ENCODE measurements at regions not wholly inside any gene's neighbourhood (a gene's known extent, or its start where the extent isn't known, plus 50 kb on each side); places are given as distances from the start of the nearest gene placed in this dataset.

DNA sequence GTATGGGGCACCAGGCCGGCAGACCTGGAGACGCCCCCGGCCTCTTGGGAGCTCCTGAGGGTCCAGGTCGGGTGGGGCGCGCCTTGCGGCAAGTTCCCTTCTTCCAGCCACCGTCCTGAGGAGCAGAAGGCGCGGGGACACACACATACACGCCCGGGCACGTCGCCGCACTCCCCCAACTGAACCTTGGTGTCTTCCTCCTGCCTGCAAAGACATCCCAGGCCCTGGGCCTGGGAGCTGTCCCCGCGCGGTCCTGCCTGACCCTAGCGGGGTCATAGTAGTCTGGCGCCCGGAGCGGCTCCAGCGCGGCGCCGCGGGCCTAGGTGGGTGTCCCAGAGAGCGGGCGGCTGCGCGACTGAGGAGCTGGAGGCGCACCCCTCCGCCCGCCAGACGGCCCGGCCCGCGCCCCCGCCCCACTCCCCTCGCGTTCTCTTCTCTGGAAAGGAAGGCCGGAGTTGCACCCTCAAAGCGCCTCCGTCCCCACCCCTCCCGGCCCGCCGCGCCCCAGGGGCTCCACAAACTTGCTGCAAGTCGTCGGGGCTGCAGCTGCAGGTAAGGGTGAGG lies 185.9 kb upstream of the LINGO1 start:
- WGBS, 2 donors, result 7 to 15% methylated on average over 20 to 50 of the region's 50 CpGs

GRCh38 chr15:77817434-77817833 lies 184.7 kb upstream of the LINGO1 start:
- H3K27ac ChIP-seq (ENCODE audit: low read depth in 2 of 2, low read length in 1 of 2), result no peak overlapping the region
- no peaks in the 10 kb centered on the region for H3K9me3 ChIP-seq (ENCODE audit: control insufficient read depth in 2 of 2, insufficient read depth in 1 of 2, low read depth in 1 of 2, low read length in 1 of 2)
- H3K4me3 ChIP-seq (ENCODE audit: low read depth in 1 of 2, low read length in 2 of 2), result no peak overlapping the region
- peaks cover 10 to 23% of the 10 kb centered on the region in 2 donors for H3K27me3 ChIP-seq (ENCODE audit: control insufficient read depth in 1 of 2, insufficient read depth in 2 of 2, low read length in 2 of 2)
- H3K4me1 ChIP-seq (ENCODE audit: control insufficient read depth in 2 of 2, insufficient read depth in 2 of 2, low read length in 1 of 2), result peaks cover 8 to 22% of the 10 kb centered on the region in 2 donors
- H3K36me3 ChIP-seq (ENCODE audit: control insufficient read depth in 2 of 2, insufficient read depth in 2 of 2, low read length in 1 of 2), result no peaks in the 10 kb centered on the region
- WGBS, 2 donors, result 82 to 84% methylated on average over 9 of the region's 9 CpGs

More for the DNA sequence above, 185.9 kb upstream of the LINGO1 start:
- Histone ChIP-seq H3K4me1 (ENCODE audit: control insufficient read depth in 2 of 2, insufficient read depth in 2 of 2, low read length in 1 of 2) (peaks cover 8 to 22% of the 10 kb centered on the region in 2 donors), H3K4me3 (ENCODE audit: low read depth in 1 of 2, low read length in 2 of 2) (peak overlapping the region in 1 of 2 donors; percentile 46), H3K9me3 (ENCODE audit: control insufficient read depth in 2 of 2, insufficient read depth in 1 of 2, low read depth in 1 of 2, low read length in 1 of 2) (no peaks in the 10 kb centered on the region), H3K36me3 (ENCODE audit: control insufficient read depth in 2 of 2, insufficient read depth in 2 of 2, low read length in 1 of 2) (no peaks in the 10 kb centered on the region), H3K27me3 (ENCODE audit: control insufficient read depth in 1 of 2, insufficient read depth in 2 of 2, low read length in 2 of 2) (peaks cover 10 to 23% of the 10 kb centered on the region in 2 donors), H3K27ac (ENCODE audit: low read depth in 2 of 2, low read length in 1 of 2) (no peak overlapping the region)

- Histone ChIP-seq H3K27ac (ENCODE audit: low read depth in 2 of 2, low read length in 1 of 2) (no peak overlapping the region), H3K27me3 (ENCODE audit: control insufficient read depth in 1 of 2, insufficient read depth in 2 of 2, low read length in 2 of 2) (peaks cover 10 to 23% of the 10 kb centered on the region in 2 donors), H3K4me3 (ENCODE audit: low read depth in 1 of 2, low read length in 2 of 2) (no peak overlapping the region), H3K9me3 (ENCODE audit: control insufficient read depth in 2 of 2, insufficient read depth in 1 of 2, low read depth in 1 of 2, low read length in 1 of 2) (no peaks in the 10 kb centered on the region), H3K4me1 (ENCODE audit: control insufficient read depth in 2 of 2, insufficient read depth in 2 of 2, low read length in 1 of 2) (peaks cover 8 to 22% of the 10 kb centered on the region in 2 donors), H3K36me3 (ENCODE audit: control insufficient read depth in 2 of 2, insufficient read depth in 2 of 2, low read length in 1 of 2) (no peaks in the 10 kb centered on the region)
- WGBS, 2 donors, result 34 to 47% methylated on average over 6 to 7 of the region's 7 CpGs
Measured at GRCh38 chr15:77816983-77817382, 184.3 kb upstream of the LINGO1 start.

DNA sequence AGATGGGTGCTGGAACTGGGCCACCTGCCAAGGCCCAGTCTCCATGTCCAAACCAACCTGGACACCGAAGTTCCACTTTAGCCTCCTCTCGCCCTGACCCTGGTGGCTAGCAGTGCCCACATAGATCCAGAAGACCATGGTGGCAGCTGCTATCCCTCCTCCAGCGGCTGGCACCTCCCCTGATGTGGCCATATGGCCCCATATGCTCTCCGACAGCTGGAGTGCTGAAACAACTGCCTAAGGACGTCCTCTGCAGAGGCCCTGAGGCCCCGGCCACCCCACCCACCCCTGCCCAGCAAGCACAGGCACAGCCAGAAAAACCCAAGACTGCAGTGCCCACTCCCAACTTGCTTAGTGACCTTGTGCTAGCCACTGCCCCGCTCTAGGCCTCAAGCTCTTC lies 182.3 kb upstream of the LINGO1 start:
- H3K27ac ChIP-seq (ENCODE audit: low read depth in 2 of 2, low read length in 1 of 2), result no peak overlapping the region
- H3K36me3 ChIP-seq (ENCODE audit: control insufficient read depth in 2 of 2, insufficient read depth in 2 of 2, low read length in 1 of 2), result no peaks in the 10 kb centered on the region
- H3K9me3 ChIP-seq (ENCODE audit: control insufficient read depth in 2 of 2, insufficient read depth in 1 of 2, low read depth in 1 of 2, low read length in 1 of 2), result no peaks in the 10 kb centered on the region
- peaks cover 8 to 18% of the 10 kb centered on the region in 2 donors for H3K4me1 ChIP-seq (ENCODE audit: control insufficient read depth in 2 of 2, insufficient read depth in 2 of 2, low read length in 1 of 2)
- peaks cover 10 to 17% of the 10 kb centered on the region in 2 donors for H3K27me3 ChIP-seq (ENCODE audit: control insufficient read depth in 1 of 2, insufficient read depth in 2 of 2, low read length in 2 of 2)
- WGBS, 2 donors, result 77 to 82% methylated on average over 7 of the region's 7 CpGs
- no peak overlapping the region for H3K4me3 ChIP-seq (ENCODE audit: low read depth in 1 of 2, low read length in 2 of 2)

DNA sequence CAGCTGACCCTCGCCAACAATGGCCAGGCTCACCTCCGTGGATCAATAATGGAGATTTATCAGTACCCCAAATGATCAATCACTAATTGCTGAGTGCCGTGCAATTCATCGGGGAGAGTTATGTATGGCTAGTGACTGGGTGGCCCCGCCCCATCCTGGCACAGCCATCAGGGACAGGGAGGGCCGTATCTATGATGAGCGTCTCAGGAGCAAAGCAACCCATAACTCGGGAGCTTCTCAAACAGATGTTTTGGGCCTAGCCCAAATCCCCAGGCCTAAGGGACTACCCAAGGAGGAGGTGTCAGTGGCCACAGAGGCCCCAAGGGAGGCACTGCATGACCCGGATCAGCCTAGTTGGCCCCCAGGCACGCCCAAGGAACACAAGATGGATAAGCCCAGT lies 180.0 kb upstream of the LINGO1 start:
- H3K4me1 ChIP-seq (ENCODE audit: control insufficient read depth in 2 of 2, insufficient read depth in 2 of 2, low read length in 1 of 2), result no peaks in the 10 kb centered on the region
- 66 to 68% methylated on average over 10 of the region's 10 CpGs for WGBS, 2 donors
- H3K9me3 ChIP-seq (ENCODE audit: control insufficient read depth in 2 of 2, insufficient read depth in 1 of 2, low read depth in 1 of 2, low read length in 1 of 2), result no peaks in the 10 kb centered on the region
- H3K27me3 ChIP-seq (ENCODE audit: control insufficient read depth in 1 of 2, insufficient read depth in 2 of 2, low read length in 2 of 2), result peaks cover 2 to 6% of the 10 kb centered on the region in 2 donors
- no peaks in the 10 kb centered on the region for H3K36me3 ChIP-seq (ENCODE audit: control insufficient read depth in 2 of 2, insufficient read depth in 2 of 2, low read length in 1 of 2)
- H3K27ac ChIP-seq (ENCODE audit: low read depth in 2 of 2, low read length in 1 of 2), result no peak overlapping the region
- H3K4me3 ChIP-seq (ENCODE audit: low read depth in 1 of 2, low read length in 2 of 2), result no peak overlapping the region

DNA sequence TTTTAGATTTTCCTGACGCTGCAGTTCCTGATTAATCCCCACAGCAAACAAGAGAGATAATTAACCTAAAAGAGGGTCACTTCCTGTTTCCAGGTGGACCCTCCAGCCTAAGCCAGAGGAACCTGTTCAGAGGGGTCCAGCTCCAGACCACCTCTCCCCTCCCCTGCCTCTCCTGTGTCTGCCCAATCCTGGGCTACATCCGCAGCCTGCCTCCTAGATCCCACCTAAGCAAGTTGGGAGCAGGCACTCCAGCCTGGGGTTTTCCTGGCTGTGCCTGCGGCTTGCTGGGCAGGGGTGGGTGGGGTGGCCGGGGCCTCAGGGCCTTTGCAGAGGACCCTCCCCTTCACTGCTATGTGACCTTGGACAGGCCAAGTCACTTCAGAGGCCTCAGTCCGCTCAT lies 178.6 kb upstream of the LINGO1 start:
- WGBS, 2 donors, result 56 to 64% methylated on average over 5 of the region's 5 CpGs
- H3K9me3 ChIP-seq (ENCODE audit: control insufficient read depth in 2 of 2, insufficient read depth in 1 of 2, low read depth in 1 of 2, low read length in 1 of 2), result no peaks in the 10 kb centered on the region
- no peaks in the 10 kb centered on the region for H3K36me3 ChIP-seq (ENCODE audit: control insufficient read depth in 2 of 2, insufficient read depth in 2 of 2, low read length in 1 of 2)
- H3K27me3 ChIP-seq (ENCODE audit: control insufficient read depth in 1 of 2, insufficient read depth in 2 of 2, low read length in 2 of 2), result peaks cover 0 to 1% of the 10 kb centered on the region in 2 donors
- H3K4me3 ChIP-seq (ENCODE audit: low read depth in 1 of 2, low read length in 2 of 2), result no peak overlapping the region
- H3K4me1 ChIP-seq (ENCODE audit: control insufficient read depth in 2 of 2, insufficient read depth in 2 of 2, low read length in 1 of 2), result no peaks in the 10 kb centered on the region
- no peak overlapping the region for H3K27ac ChIP-seq (ENCODE audit: low read depth in 2 of 2, low read length in 1 of 2)

DNA sequence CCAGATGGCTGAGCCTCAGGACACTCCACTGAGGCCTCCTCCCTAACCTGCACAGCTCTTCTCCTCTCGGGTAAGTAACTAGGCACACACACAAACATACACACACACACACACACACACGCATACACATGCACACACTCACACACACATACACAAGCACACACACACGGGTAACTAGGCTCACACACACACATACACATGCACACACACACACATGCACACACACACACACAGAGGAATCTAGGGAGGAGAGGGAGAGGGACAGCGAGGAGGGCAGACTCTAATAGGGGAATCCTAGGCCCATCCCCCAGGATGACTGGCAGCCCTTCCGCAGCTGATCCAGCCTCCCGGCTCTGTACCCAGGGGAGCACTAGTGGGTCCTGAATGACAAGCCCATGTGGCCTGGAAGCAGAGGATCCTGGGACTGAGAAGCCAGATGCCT lies 177.4 kb upstream of the LINGO1 start:
- WGBS, 2 donors, result 71 to 81% methylated on average over 6 of the region's 6 CpGs
- H3K27ac ChIP-seq (ENCODE audit: low read depth in 2 of 2, low read length in 1 of 2), result no peak overlapping the region
- no peaks in the 10 kb centered on the region for H3K36me3 ChIP-seq (ENCODE audit: control insufficient read depth in 2 of 2, insufficient read depth in 2 of 2, low read length in 1 of 2)
- no peak overlapping the region for H3K4me3 ChIP-seq (ENCODE audit: low read depth in 1 of 2, low read length in 2 of 2)
- H3K4me1 ChIP-seq (ENCODE audit: control insufficient read depth in 2 of 2, insufficient read depth in 2 of 2, low read length in 1 of 2), result no peaks in the 10 kb centered on the region
- H3K27me3 ChIP-seq (ENCODE audit: control insufficient read depth in 1 of 2, insufficient read depth in 2 of 2, low read length in 2 of 2), result no peaks in the 10 kb centered on the region
- H3K9me3 ChIP-seq (ENCODE audit: control insufficient read depth in 2 of 2, insufficient read depth in 1 of 2, low read depth in 1 of 2, low read length in 1 of 2), result no peaks in the 10 kb centered on the region

DNA sequence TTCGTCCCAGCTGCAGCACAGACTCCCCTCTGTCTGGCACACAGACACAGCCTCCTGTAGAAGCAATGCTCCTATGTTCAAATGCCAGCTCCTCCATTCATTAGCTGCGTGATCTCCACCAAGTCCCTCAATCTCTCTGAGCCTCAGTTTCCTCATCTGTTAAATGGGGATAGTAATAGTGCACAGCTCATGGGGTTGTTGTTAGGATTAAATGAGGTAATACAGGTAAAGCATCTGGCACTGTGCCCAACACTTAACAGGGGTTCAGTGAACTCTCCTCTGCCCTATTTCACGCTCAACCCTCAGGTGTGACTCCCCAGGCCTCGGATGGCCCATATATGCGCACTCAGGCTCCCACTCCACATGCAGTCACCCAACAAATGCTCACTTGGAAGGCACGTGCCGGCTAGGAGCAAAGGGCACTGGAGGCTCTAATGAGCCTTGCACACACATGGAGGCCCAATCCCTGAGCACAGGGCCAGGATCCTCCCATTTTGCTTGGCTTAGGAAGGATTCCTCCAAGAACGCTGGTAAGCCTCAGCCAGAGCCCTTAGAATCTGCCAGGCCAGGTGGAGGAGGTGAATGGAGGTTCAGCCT lies 176.0 kb upstream of the LINGO1 start:
- Histone ChIP-seq H3K36me3 (ENCODE audit: control insufficient read depth in 2 of 2, insufficient read depth in 2 of 2, low read length in 1 of 2) (no peaks in the 10 kb centered on the region), H3K27ac (ENCODE audit: low read depth in 2 of 2, low read length in 1 of 2) (no peak overlapping the region), H3K4me1 (ENCODE audit: control insufficient read depth in 2 of 2, insufficient read depth in 2 of 2, low read length in 1 of 2) (no peaks in the 10 kb centered on the region), H3K9me3 (ENCODE audit: control insufficient read depth in 2 of 2, insufficient read depth in 1 of 2, low read depth in 1 of 2, low read length in 1 of 2) (no peaks in the 10 kb centered on the region), H3K4me3 (ENCODE audit: low read depth in 1 of 2, low read length in 2 of 2) (no peak overlapping the region), H3K27me3 (ENCODE audit: control insufficient read depth in 1 of 2, insufficient read depth in 2 of 2, low read length in 2 of 2) (no peaks in the 10 kb centered on the region)
- WGBS, 2 donors, result 86 to 90% methylated on average over 8 of the region's 8 CpGs

- no peak overlapping the region for H3K27ac ChIP-seq (ENCODE audit: low read depth in 2 of 2, low read length in 1 of 2)
- H3K4me3 ChIP-seq (ENCODE audit: low read depth in 1 of 2, low read length in 2 of 2), result no peak overlapping the region
- 76 to 83% methylated on average over 7 of the region's 7 CpGs for WGBS, 2 donors
- H3K9me3 ChIP-seq (ENCODE audit: control insufficient read depth in 2 of 2, insufficient read depth in 1 of 2, low read depth in 1 of 2, low read length in 1 of 2), result no peaks in the 10 kb centered on the region
- no peaks in the 10 kb centered on the region for H3K4me1 ChIP-seq (ENCODE audit: control insufficient read depth in 2 of 2, insufficient read depth in 2 of 2, low read length in 1 of 2)
- H3K36me3 ChIP-seq (ENCODE audit: control insufficient read depth in 2 of 2, insufficient read depth in 2 of 2, low read length in 1 of 2), result no peaks in the 10 kb centered on the region
- no peaks in the 10 kb centered on the region for H3K27me3 ChIP-seq (ENCODE audit: control insufficient read depth in 1 of 2, insufficient read depth in 2 of 2, low read length in 2 of 2)
Measured at GRCh38 chr15:77808075-77808474, 175.4 kb upstream of the LINGO1 start.

DNA sequence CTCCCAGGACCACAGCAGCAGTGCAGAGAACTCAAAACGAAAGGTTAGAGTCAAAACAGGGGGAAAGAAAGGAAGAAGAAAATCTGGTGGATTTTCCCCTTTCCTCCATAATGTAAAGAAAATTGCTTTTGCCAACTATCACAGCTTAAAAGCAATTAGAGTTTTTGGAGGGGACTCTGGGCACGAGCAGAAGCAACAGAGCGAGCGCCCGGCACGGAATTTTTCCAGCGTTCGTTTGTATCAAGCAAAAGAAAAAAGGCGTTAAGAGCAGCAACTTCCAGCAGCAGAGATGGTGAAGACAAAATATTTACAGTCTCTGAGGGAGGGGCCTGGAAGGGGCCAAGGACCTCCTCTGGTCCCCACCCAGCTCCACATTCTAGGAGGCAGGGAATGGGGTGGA lies 174.9 kb upstream of the LINGO1 start:
- Histone ChIP-seq H3K27ac (ENCODE audit: low read depth in 2 of 2, low read length in 1 of 2) (no peak overlapping the region), H3K36me3 (ENCODE audit: control insufficient read depth in 2 of 2, insufficient read depth in 2 of 2, low read length in 1 of 2) (no peaks in the 10 kb centered on the region), H3K9me3 (ENCODE audit: control insufficient read depth in 2 of 2, insufficient read depth in 1 of 2, low read depth in 1 of 2, low read length in 1 of 2) (no peaks in the 10 kb centered on the region), H3K4me3 (ENCODE audit: low read depth in 1 of 2, low read length in 2 of 2) (no peak overlapping the region), H3K4me1 (ENCODE audit: control insufficient read depth in 2 of 2, insufficient read depth in 2 of 2, low read length in 1 of 2) (no peaks in the 10 kb centered on the region), H3K27me3 (ENCODE audit: control insufficient read depth in 1 of 2, insufficient read depth in 2 of 2, low read length in 2 of 2) (no peaks in the 10 kb centered on the region)
- whole genome bisulfite sequencing, 2 donors, result 83 to 87% methylated on average over 9 of the region's 9 CpGs

Data from esophagus (tissue), 2 donors.